Smooth muscle cell of the brain vasculature (primary cell): ENCODE measurements at regions not wholly inside any gene's neighbourhood (a gene's known extent, or its start where the extent isn't known, plus 50 kb on each side); places are given as distances from the start of the nearest gene placed in this dataset.
"Not testable (repeated sequence)": the region's sequence is repeated elsewhere in the genome, so short reads cannot be mapped to it uniquely, and the experiment has no call there.

Experiments used
- DNase-seq: peaks from one replicate; pipeline ENCODE4 v3.0.0-alpha.2; 2012; ENCODE audit warnings: low read depth, low spot score

- DNase-seq: no peak
Observed at GRCh38 chr10:36556468-36556867, 568.9 kb upstream of the ANKRD30A start.

DNA sequence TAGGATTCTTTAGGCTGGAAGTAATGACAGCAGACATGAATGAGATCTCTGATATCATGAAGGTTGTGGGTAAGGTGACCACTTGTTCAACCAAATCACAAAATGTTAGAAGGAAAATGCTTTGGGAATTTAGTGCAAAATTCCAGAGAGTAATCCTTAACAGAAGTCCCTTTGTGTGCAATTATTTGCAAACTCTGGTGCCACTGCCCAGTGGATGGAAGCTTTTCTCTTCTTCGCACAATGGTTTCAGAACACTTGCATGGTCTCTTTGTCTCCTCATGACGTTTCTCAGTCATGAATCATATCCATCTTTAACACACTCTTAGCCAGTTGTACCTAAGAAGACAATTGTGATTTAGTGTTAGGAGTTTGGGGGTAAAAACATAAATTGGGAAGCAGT is 570.4 kb upstream of the ANKRD30A start:
- DNase-seq: no peak

DNA sequence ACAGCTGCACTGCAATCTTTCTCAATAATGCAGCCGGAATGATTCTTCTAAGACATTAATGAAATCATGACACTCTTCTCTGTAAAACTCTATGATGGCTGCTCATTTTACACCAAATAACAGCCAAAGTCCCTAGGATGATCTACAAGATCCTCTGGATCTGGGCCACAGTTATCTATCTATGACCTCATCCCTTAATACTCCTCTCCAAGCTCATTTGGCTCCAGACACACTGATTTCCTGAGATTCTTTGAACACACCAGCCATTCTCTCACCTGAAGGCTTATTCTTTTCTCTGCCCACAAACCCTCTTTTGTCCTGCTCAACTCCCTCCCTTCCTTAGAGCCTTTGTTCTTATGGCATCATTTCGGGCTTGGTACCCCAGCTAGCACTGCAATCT is 577.4 kb upstream of the ANKRD30A start:
- DNase-seq: no peak

GRCh38 chr10:36542493-36542892 is 582.9 kb upstream of the ANKRD30A start:
- no peak for DNase-seq

DNA sequence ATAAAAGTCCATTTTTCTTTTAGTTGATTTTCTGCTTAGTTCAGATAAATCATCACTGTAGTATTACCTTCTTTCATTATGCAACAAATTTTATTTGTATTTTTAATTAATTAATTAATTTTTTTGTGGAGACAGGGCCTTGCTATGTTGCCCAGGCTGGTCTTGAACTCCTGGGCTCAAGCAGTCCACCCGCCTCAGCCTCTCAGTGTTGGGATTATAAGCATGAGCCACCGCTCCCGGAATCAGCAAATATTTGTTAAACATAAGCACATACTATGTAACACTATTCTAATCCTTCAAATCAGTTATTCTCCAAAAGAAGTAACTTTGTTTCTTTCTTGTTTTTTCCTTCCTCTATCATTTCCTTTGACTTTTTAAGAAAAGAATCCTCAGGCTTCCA is 584.8 kb upstream of the ANKRD30A start:
- DNase-seq: no peak

DNA sequence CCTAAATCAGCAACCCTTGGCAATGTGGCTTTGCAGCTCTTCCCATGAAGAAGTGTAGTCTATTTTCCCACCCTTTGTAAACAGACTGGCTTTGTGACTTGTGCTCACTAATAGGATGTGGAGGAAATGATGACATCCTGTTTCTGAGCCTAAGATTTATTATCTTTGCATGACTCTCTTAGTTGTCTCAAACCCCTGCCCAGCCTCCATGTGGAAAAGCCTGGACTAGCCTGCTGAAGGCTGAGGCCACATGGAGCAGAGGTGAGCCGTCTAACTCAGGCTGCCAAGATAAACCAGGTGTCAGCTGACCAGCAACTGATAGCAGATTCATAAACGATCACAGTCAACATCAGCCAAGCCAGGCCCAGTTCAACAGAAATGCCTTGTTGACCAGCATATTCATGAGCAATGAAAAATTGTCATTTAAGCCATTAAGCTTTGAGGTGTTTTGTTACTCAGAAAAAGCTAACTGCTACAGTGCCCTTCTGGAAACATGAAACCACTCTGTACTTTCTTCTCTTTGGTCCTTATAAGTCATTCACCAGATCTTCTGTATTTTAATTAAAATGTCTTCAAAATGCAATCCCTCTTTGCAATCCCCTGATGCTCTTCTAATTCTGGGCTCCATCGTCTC is 586.3 kb upstream of the ANKRD30A start:
- peak; percentile 13 for DNase-seq

DNA sequence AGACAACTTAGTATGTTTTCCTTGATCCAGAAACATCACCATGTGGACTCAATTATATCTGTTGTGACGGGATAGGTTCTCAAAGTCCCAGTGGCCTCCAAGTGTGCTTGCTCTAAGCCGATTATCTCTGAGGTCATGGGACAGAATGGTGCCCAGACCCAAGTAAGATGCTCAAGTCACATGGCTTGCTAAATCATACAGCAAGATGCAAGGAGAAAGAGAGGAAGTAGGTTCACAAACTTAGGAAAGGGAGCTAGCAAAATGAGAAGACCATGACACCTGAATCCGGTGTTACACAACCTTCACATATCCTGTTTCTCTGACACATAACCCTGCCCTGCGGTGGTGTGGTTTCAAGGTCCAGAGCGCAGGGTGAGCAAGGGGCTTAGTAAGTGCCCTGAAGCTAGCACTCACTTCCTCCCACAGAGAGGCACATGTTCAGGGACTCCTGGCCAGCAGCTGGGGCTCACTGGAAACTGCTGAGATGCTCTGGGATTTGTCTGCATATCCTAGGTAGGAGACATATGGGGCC is 590.9 kb upstream of the ANKRD30A start:
- peak; percentile 84 for DNase-seq

GRCh38 chr10:36533861-36534260 is 591.5 kb upstream of the ANKRD30A start:
- no peak for DNase-seq

GRCh38 chr10:36533316-36533715 is 592.1 kb upstream of the ANKRD30A start:
- DNase-seq: no peak

DNA sequence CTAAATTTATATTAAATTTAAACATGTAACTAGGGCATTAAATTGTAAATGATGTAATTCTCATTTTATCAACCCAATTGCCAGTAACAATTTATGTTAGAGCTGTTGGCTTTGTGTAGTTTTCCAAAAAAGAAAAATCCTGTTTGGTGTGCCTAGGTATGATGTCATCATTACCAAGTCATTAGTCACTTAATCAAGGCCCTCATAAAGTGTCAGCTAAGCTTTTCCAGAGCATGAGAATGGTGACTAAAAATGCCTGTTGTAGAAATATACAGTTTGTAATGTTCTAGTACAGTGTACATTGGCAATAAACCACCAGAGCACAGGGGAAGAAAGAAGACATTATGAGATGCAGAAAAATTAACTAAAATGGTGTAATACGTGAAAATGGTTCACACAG is 593.8 kb upstream of the ANKRD30A start:
- no peak for DNase-seq

- DNase-seq: no peak
Observed at GRCh38 chr10:36526033-36526432, 599.4 kb upstream of the ANKRD30A start.

DNA sequence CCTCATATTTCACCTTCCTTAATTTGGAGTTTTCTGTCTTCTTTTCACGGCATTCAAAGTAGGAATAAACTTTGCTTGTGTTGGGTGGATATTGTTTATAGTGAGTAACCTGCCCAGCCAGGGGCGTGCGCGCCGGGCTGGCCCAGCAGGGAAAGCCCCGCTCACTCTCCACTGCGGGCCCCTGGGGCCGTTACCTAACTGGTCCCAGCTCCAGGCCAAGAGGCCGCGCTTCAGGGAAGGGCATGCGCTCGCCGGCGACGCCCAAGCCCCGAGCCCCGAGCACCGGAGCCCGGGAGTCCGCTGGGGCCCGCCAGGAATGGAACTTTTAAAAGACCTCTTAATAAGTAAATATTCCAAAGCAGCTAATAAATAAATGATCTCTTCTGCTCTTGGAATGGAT is 601.3 kb upstream of the ANKRD30A start:
- DNase-seq: not testable (repeated sequence)

- DNase-seq: no peak
Observed at GRCh38 chr10:36519909-36520308, 605.5 kb upstream of the ANKRD30A start.

GRCh38 chr10:36516281-36516680 is 609.1 kb upstream of the ANKRD30A start:
- DNase-seq: no peak

GRCh38 chr10:36515319-36515718 is 610.1 kb upstream of the ANKRD30A start:
- DNase-seq: no peak

DNA sequence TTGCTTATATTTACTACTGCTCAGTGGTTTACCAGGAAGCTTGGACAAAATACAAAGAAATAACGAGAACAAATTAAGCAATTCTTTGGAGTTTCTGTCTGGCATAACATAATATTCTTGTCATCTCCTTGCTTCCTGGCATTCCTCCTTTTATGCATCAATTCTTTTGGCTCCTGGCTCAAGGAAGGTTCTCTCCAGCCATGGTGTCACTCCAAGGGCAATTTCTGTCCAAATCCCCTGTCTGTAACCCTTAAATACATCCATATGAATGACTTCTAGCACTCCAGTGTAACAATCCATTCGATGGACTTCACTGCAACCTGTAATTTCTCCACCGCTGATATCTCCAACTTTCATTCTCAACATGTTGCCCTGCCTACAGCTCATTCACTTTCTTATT is 617.7 kb upstream of the ANKRD30A start:
- no peak for DNase-seq

- DNase-seq: no peak
Observed at GRCh38 chr10:36506697-36507496, 618.5 kb upstream of the ANKRD30A start.

DNA sequence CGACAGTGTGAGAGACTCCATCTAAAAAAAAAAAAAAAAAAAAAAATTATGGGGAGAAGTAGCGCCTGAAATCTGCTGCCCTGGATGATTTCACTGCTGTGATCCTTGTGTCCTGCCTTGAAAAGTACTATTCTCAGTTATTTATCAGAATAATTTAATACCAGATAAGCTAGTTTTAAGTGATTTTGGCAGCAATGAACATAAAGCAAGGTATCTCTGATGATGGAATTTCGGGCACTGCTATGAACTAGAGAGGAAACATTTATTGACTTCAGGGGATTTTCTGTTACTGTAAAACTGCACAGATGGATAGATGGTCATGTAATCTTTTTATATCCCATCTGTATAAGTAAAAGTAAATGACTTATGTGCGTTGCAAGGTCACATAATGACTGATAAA is 619.1 kb upstream of the ANKRD30A start:
- no peak for DNase-seq

GRCh38 chr10:36504758-36505157 is 620.6 kb upstream of the ANKRD30A start:
- DNase-seq: no peak

GRCh38 chr10:36500266-36500665 is 625.1 kb upstream of the ANKRD30A start:
- DNase-seq: no peak

DNA sequence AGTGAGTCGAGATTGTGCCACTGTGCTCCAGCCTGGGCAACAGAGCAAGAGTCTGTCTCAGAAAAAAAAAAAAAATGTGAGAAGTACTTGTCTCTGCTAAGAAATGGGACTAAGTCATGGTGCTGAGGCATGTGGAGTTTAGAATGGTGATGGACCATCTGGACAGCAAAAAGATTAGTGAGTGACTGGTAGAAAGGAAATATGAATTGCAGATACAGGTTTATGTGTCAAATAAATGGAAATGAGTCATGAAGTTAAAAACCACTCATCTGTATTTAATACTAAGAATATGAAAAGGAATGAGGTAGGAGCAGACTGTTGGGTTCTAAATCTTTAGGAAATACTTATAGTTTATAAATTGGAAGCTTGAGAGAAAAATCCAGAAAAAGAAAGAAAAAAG is 625.7 kb upstream of the ANKRD30A start:
- DNase-seq: no peak

GRCh38 chr10:36496758-36497157 is 628.6 kb upstream of the ANKRD30A start:
- DNase-seq: no peak

GRCh38 chr10:36494371-36494770 is 631.0 kb upstream of the ANKRD30A start:
- no peak for DNase-seq
